Hepatocyte (in vitro differentiated cells): ENCODE measurements at regions not wholly inside any gene's neighbourhood (a gene's known extent, or its start where the extent isn't known, plus 50 kb on each side); places are given as distances from the start of the nearest gene placed in this dataset.

ENCODE experiments used
- DNase-seq: peaks from one replicate; pipeline ENCODE4 v3.0.0-alpha.2; 2016; ENCODE audit warnings: low spot score
- H2AFZ ChIP-seq: fragments of 200-600 bp; sonication (generic); 2 replicates; pipeline ENCODE4 v1.6.0; 2016; ENCODE audit warnings: antibody characterized with exemption, mild to moderate bottlenecking
- H3K27ac ChIP-seq: fragments of 200-600 bp; sonication (generic); 2 replicates; pipeline ENCODE4 v1.5.1; 2016; ENCODE audit warnings: mild to moderate bottlenecking
- H3K27me3 ChIP-seq: fragments of 200-600 bp; sonication (generic); 2 replicates; pipeline ENCODE4 v1.6.1; 2016
- H3K36me3 ChIP-seq: fragments of 200-600 bp; sonication (generic); replicated peaks from 2 replicates; pipeline ENCODE4 v1.5.1; 2016; ENCODE audit warnings: low read depth; ENCODE audit not compliant: insufficient read depth
- H3K4me1 ChIP-seq: fragments of 200-600 bp; sonication (generic); 2 replicates; pipeline ENCODE4 v1.5.1; 2016; ENCODE audit warnings: mild to moderate bottlenecking, moderate library complexity; ENCODE audit not compliant: insufficient read depth
- H3K4me2 ChIP-seq: fragments of 200-600 bp; sonication (generic); 2 replicates; pipeline ENCODE4 v1.6.0; 2016
- H3K4me3 ChIP-seq: fragments of 200-600 bp; sonication (generic); 2 replicates; pipeline ENCODE4 v1.5.1; 2016; ENCODE audit warnings: mild to moderate bottlenecking
- H3K79me2 ChIP-seq: fragments of 200-600 bp; sonication (generic); 2 replicates; pipeline ENCODE4 v1.6.0; 2017; ENCODE audit warnings: mild to moderate bottlenecking
- H3K9me2 ChIP-seq: fragments of 200-600 bp; sonication (generic); replicated peaks from 2 replicates; pipeline ENCODE4 v1.6.0; 2017; ENCODE audit warnings: mild to moderate bottlenecking; ENCODE audit not compliant: insufficient read depth
- H3K9me3 ChIP-seq: fragments of 200-600 bp; sonication (generic); 2 replicates; pipeline ENCODE4 v1.5.1; 2016; ENCODE audit warnings: low read depth, mild to moderate bottlenecking
- H4K20me1 ChIP-seq: fragments of 200-600 bp; sonication (generic); 2 replicates; pipeline ENCODE4 v1.6.0; 2016; ENCODE audit warnings: mild to moderate bottlenecking; ENCODE audit not compliant: insufficient read depth, poor library complexity, severe bottlenecking
- EZH2 ChIP-seq: fragments of 200-600 bp; sonication (generic); IDR thresholded peaks from 2 replicates; pipeline ENCODE4 v1.6.1; 2016; ENCODE audit warnings: antibody characterized with exemption, mild to moderate bottlenecking, borderline replicate concordance
- EZH2phosphoT487 ChIP-seq: fragments of 200-600 bp; sonication (generic); IDR thresholded peaks from one replicate; pipeline ENCODE4 v1.6.1; 2018; ENCODE audit warnings: antibody characterized with exemption, mild to moderate bottlenecking, low read depth, moderate library complexity; ENCODE audit not compliant: unreplicated experiment, severe bottlenecking
- WGBS: methylation state at CpG from one replicate; pipeline ENCODE4 v1.1.6; 2016; ENCODE audit warnings: low lambda C conversion rate; ENCODE audit errors: missing lambda C conversion rate; 5-methylcytosine and 5-hydroxymethylcytosine counted together
- TF ChIP-seq, protein P1 (sequence below): fragments of 200-600 bp; sonication (generic); IDR thresholded peaks from 2 replicates; pipeline ENCODE4 v1.5.1; 2016; ENCODE audit warnings: antibody characterized with exemption, mild to moderate bottlenecking; ENCODE audit not compliant: poor library complexity

DNA sequence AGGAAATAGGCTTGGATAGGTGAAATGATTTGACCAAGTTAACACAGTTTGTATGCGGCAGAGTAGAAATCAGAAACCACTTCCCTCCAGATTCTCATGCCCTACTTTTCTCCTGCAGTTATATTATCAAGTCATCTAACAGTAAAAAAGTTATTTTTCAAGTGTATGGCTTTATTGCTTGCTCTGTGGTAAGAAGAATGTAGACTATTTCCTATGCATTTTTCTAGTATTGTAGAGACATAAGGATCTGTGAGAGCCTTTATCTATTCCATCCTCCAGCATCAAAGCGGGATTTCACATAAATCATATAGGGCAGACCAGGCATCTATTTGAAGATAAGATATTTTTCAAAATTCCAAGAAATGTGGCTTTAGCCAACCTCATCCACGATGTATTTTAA lies 208.5 kb downstream of the TTLL7 start:
- Histone ChIP-seq H4K20me1 (no peaks in the 10 kb centered on the region), H3K9me2 (no peaks in the 10 kb centered on the region), H3K4me1 (no peaks in the 10 kb centered on the region), H3K4me2 (no peak overlapping the region), H3K27me3 (no peaks in the 10 kb centered on the region), H3K4me3 (no peak overlapping the region), H3K9me3 (no peaks in the 10 kb centered on the region), H3K36me3 (no peaks in the 10 kb centered on the region), H2AFZ (no peak overlapping the region), H3K79me2 (no peaks in the 10 kb centered on the region), H3K27ac (no peak overlapping the region)
- TF ChIP-seq EZH2phosphoT487 (no peak), EZH2 (no peak)
- TF ChIP-seq, protein P1, sequence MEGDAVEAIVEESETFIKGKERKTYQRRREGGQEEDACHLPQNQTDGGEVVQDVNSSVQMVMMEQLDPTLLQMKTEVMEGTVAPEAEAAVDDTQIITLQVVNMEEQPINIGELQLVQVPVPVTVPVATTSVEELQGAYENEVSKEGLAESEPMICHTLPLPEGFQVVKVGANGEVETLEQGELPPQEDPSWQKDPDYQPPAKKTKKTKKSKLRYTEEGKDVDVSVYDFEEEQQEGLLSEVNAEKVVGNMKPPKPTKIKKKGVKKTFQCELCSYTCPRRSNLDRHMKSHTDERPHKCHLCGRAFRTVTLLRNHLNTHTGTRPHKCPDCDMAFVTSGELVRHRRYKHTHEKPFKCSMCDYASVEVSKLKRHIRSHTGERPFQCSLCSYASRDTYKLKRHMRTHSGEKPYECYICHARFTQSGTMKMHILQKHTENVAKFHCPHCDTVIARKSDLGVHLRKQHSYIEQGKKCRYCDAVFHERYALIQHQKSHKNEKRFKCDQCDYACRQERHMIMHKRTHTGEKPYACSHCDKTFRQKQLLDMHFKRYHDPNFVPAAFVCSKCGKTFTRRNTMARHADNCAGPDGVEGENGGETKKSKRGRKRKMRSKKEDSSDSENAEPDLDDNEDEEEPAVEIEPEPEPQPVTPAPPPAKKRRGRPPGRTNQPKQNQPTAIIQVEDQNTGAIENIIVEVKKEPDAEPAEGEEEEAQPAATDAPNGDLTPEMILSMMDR = no peak
- no peak for DNase-seq
- 68% methylated on average over 3 of the region's 3 CpGs for WGBS

DNA sequence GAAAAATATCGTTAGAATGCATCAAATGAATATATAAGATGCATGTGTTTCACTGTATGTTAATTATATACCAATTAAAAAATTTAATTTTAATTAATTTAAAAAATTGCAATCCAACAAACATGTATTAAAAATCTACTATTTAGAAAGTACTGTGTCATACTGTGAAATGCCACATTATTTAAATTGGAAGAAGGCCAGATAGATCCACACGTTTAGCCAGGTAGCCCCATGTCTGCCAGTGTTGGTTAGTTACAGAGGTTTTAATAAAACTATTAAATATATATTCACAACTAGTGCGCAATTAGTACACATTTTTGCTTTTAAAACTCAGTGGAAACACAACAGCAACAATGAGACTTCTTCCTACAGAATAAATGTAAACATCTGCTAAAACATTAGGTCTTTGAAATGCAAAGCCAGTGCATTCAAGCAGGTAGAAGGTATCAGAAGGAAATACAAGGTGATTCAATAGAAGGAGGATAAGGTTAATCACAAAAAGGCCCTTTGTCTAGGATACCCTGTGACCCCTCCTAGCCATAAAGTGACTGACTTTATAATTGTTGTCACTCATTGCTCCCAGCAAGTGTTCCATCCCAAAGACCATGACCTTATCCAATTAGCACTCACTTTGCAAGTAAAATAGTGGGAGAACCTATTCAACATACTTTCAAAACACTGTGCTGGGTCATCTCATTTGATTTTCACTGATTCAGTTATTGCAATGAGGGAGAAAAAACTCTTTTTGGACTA lies 211.5 kb downstream of the TTLL7 start:
- TF ChIP-seq EZH2phosphoT487 = no peak
- TF ChIP-seq, protein P1 = no peak
- no peak for TF ChIP-seq EZH2
- Histone ChIP-seq H3K9me2 (no peaks in the 10 kb centered on the region), H3K9me3 (no peaks in the 10 kb centered on the region), H3K27me3 (no peaks in the 10 kb centered on the region), H2AFZ (no peak overlapping the region), H3K79me2 (no peaks in the 10 kb centered on the region), H3K4me3 (no peak overlapping the region), H3K4me2 (no peak overlapping the region), H3K27ac (no peak overlapping the region), H3K4me1 (no peaks in the 10 kb centered on the region), H3K36me3 (no peaks in the 10 kb centered on the region), H4K20me1 (no peaks in the 10 kb centered on the region)
- no peak for DNase-seq
- 61% methylated on average over 3 of the region's 3 CpGs for WGBS

GRCh38 chr1:83781667-83782066 lies 217.3 kb downstream of the TTLL7 start:
- H3K4me1 ChIP-seq = no peaks in the 10 kb centered on the region
- no peaks in the 10 kb centered on the region for H3K9me3 ChIP-seq
- TF ChIP-seq EZH2phosphoT487 (no peak), EZH2 (no peak)
- TF ChIP-seq, protein P1 = no peak
- H3K4me3 ChIP-seq = no peak overlapping the region
- no peak overlapping the region for H2AFZ ChIP-seq
- H3K27ac ChIP-seq = no peak overlapping the region
- no peaks in the 10 kb centered on the region for H3K79me2 ChIP-seq
- H3K36me3 ChIP-seq = no peaks in the 10 kb centered on the region
- H3K9me2 ChIP-seq = no peaks in the 10 kb centered on the region
- H4K20me1 ChIP-seq = no peaks in the 10 kb centered on the region
- DNase-seq = no peak
- WGBS = 83% methylated on average over 2 of the region's 2 CpGs
- no peaks in the 10 kb centered on the region for H3K27me3 ChIP-seq
- H3K4me2 ChIP-seq = no peak overlapping the region
